ENCODE measurements at regions not wholly inside any gene's neighbourhood (a gene's known extent, or its start where the extent isn't known, plus 50 kb on each side); places are given as distances from the start of the nearest gene placed in this dataset.

- Histone ChIP-seq H3K4me1 (no peaks in the 10 kb centered on the region), H3K36me3 (no peaks in the 10 kb centered on the region), H3K4me3 (no peak overlapping the region), H3K27me3 (no peaks in the 10 kb centered on the region), H3K9me3 (no peaks in the 10 kb centered on the region), H3K27ac (no peak overlapping the region)
- FAIRE-seq = no peak
- intact Hi-C loops (cut with DNase I) = no loop called here
- ATAC-seq = no peak
- TF ChIP-seq CTCF (IDR thresholded peaks at IDR 0.05) = no peak
- DNase-seq = no peak
Measured at GRCh38 chr7:18081617-18082016, 54.0 kb upstream of the PRPS1L1 start.

GRCh38 chr7:18082169-18082568, 54.5 kb upstream of the PRPS1L1 start:
- intact Hi-C loops (cut with DNase I) = no loop called here
- FAIRE-seq = no peak
- no peaks in the 10 kb centered on the region for H3K4me1 ChIP-seq
- DNase-seq = peak in 1 of 6 donors; percentile 32
- no peak overlapping the region for H3K27ac ChIP-seq
- H3K27me3 ChIP-seq = no peaks in the 10 kb centered on the region
- no peak for TF ChIP-seq CTCF (IDR thresholded peaks at IDR 0.05)
- H3K9me3 ChIP-seq = no peaks in the 10 kb centered on the region
- H3K4me3 ChIP-seq = no peak overlapping the region
- H3K36me3 ChIP-seq = no peaks in the 10 kb centered on the region
- WGBS, 2 donors = 84 to 85% methylated on average over 2 of the region's 2 CpGs
- no peak for ATAC-seq

GRCh38 chr7:18086165-18087025, 58.7 kb upstream of the PRPS1L1 start:
- Histone ChIP-seq H3K27ac (no peak overlapping the region), H3K36me3 (no peaks in the 10 kb centered on the region), H3K4me1 (no peaks in the 10 kb centered on the region), H3K4me3 (peak overlapping the region; percentile 34 to 77 (median 53)), H3K27me3 (no peaks in the 10 kb centered on the region), H3K9me3 (no peaks in the 10 kb centered on the region)
- TF ChIP-seq CTCF (IDR thresholded peaks at IDR 0.05) = no peak
- intact Hi-C loops (cut with DNase I) = no loop called here
- ATAC-seq (peak; percentile 67 to 82 (median 82)), DNase-seq (peak in 3 of 6 donors; percentile 29 to 66 (median 50)), FAIRE-seq (no peak)
- WGBS, 2 donors = 1% methylated on average over 73 to 108 of the region's 108 CpGs

GRCh38 chr7:18087026-18087686, 59.5 kb upstream of the PRPS1L1 start:
- intact Hi-C loops (cut with DNase I) = no loop called here
- ATAC-seq (peak; percentile 21 to 39 (median 31)), FAIRE-seq (no peak), DNase-seq (peak in 2 of 6 donors; percentile 57 to 65)
- Histone ChIP-seq H3K27me3 (no peaks in the 10 kb centered on the region), H3K27ac (no peak overlapping the region), H3K36me3 (no peaks in the 10 kb centered on the region), H3K9me3 (no peaks in the 10 kb centered on the region), H3K4me1 (no peaks in the 10 kb centered on the region), H3K4me3 (peak overlapping the region; percentile 18 to 77 (median 38))
- 5 to 7% methylated on average over 36 to 38 of the region's 38 CpGs for WGBS, 2 donors
- TF ChIP-seq CTCF (IDR thresholded peaks at IDR 0.05) = no peak

- TF ChIP-seq CTCF (IDR thresholded peaks at IDR 0.05) = no peak
- FAIRE-seq (no peak), ATAC-seq (peak in 2 of 4 donors; percentile 26 to 48), DNase-seq (no peak)
- H3K4me3 ChIP-seq = peak overlapping the region in 2 of 4 donors; percentile 54 to 77
- no peaks in the 10 kb centered on the region for H3K9me3 ChIP-seq
- no peaks in the 10 kb centered on the region for H3K27me3 ChIP-seq
- 46 to 49% methylated on average over 14 of the region's 14 CpGs for WGBS, 2 donors
- H3K36me3 ChIP-seq = no peaks in the 10 kb centered on the region
- no peaks in the 10 kb centered on the region for H3K4me1 ChIP-seq
- no peak overlapping the region for H3K27ac ChIP-seq
- intact Hi-C loops (cut with DNase I) = no loop called here
Measured at GRCh38 chr7:18087687-18088078, 60.0 kb upstream of the PRPS1L1 start.

Measured in pancreas (tissue), 10 donors.